Endothelial cell of umbilical vein (primary cell): ENCODE measurements at regions not wholly inside any gene's neighbourhood (a gene's known extent, or its start where the extent isn't known, plus 50 kb on each side); places are given as distances from the start of the nearest gene placed in this dataset.

ENCODE experiments used
- BruUV-seq: library from RNA; stranded (reverse); fragments of 400-500 nt; replicated peaks from 2 replicates; lab custom pipeline; 2021; lab: Mats Ljungman, UMichigan
- CTCF ChIA-PET: fragments of 300-600, 350-600 bp; sonication (Branson Sonifier 250); formaldehyde crosslinking; loops from one replicate; lab custom pipeline; 2021; ENCODE audit warnings: antibody characterized with exemption, inconsistent platforms; lab: Charles Lee
- POLR2A ChIA-PET: fragments of 300-600, 350-600 bp; sonication (Branson Sonifier 250); formaldehyde crosslinking; loops from one replicate; lab custom pipeline; 2021; ENCODE audit warnings: antibody characterized with exemption, inconsistent platforms; lab: Charles Lee
- DNase-seq: peaks from one replicate; pipeline ENCODE4 v3.0.0-alpha.2; 2011; ENCODE audit warnings: low read depth, low spot score
- FAIRE-seq: peaks from 2 replicates; lab custom pipeline; 2011; peaks lifted over from hg19 to GRCh38; lab: Jason Lieb, UNC
- H2AFZ ChIP-seq: 2 replicates; pipeline ENCODE4 v1.6.0; 2012; ENCODE audit warnings: low read depth, low read length, control low read depth, inconsistent platforms
- H3K27ac ChIP-seq: 2 replicates; pipeline ENCODE4 v1.5.1; 2011; ENCODE audit warnings: low read depth, mild to moderate bottlenecking, control low read depth, low read length, moderate library complexity; ENCODE audit not compliant: insufficient read depth
- H3K27me3 ChIP-seq, 2 experiments: 2 replicates each; pipeline versions ENCODE4 v1.6.0 to v1.6.1; 2011; ENCODE audit warnings: low read length in 2 of 2, mixed read lengths in 1 of 2; ENCODE audit not compliant: control insufficient read depth in 2 of 2, insufficient read depth in 2 of 2
- H3K36me3 ChIP-seq, 2 experiments: 2 replicates in 1 of 2; 3 replicates in 1 of 2; pipeline ENCODE4 v1.5.1; 2011; ENCODE audit warnings: low read length in 2 of 2, mild to moderate bottlenecking in 1 of 2, moderate library complexity in 1 of 2; ENCODE audit not compliant: control insufficient read depth in 2 of 2, insufficient read depth in 2 of 2; ENCODE audit errors: extremely low read depth in 1 of 2
- H3K4me1 ChIP-seq: 3 replicates; pipeline ENCODE4 v1.5.1; 2011; ENCODE audit warnings: mild to moderate bottlenecking, low read length; ENCODE audit not compliant: control insufficient read depth, insufficient read depth; ENCODE audit errors: extremely low read depth
- H3K4me2 ChIP-seq: 2 replicates; pipeline ENCODE4 v1.6.1; 2011; ENCODE audit warnings: low read length, control low read depth, mixed read lengths; ENCODE audit not compliant: insufficient read depth
- H3K4me3 ChIP-seq, 3 experiments: fragments of 200-600 bp in 1 of 3; sonication (generic), shearing (Covaris generic) in 1 of 3; replicated peaks in 1 of 3; 2 replicates each; pipeline ENCODE4 v1.5.1; 2011 to 2016; ENCODE audit warnings: control low read depth in 3 of 3, low read length in 3 of 3, mild to moderate bottlenecking in 2 of 3, inconsistent platforms in 1 of 3, low read depth in 1 of 3, moderate library complexity in 1 of 3; ENCODE audit not compliant: insufficient read depth in 1 of 3
- H3K79me2 ChIP-seq: 2 replicates; pipeline ENCODE4 v1.6.0; 2012; ENCODE audit warnings: low read length, inconsistent platforms; ENCODE audit not compliant: control insufficient read depth, insufficient read depth
- H3K9ac ChIP-seq: replicated peaks from 2 replicates; pipeline ENCODE3; 2011; ENCODE audit warnings: low read length, control low read depth; ENCODE audit not compliant: insufficient read depth; ENCODE audit errors: extremely low read depth
- H3K9me1 ChIP-seq: replicated peaks from 3 replicates; pipeline ENCODE4 v1.6.0; 2011; ENCODE audit warnings: mild to moderate bottlenecking, low read length; ENCODE audit not compliant: control insufficient read depth, insufficient read depth; ENCODE audit errors: extremely low read depth
- H3K9me3 ChIP-seq: replicated peaks from 2 replicates; pipeline ENCODE4 v1.5.1; 2012; ENCODE audit warnings: low read length, inconsistent platforms; ENCODE audit not compliant: control insufficient read depth, insufficient read depth
- H4K20me1 ChIP-seq: replicated peaks from 2 replicates; pipeline ENCODE3; 2011; ENCODE audit warnings: mild to moderate bottlenecking, low read length; ENCODE audit not compliant: control insufficient read depth, insufficient read depth; ENCODE audit errors: extremely low read depth
- EZH2 ChIP-seq: IDR thresholded peaks from 2 replicates; pipeline ENCODE4 v1.6.1; 2012; ENCODE audit warnings: borderline replicate concordance, low read depth, mild to moderate bottlenecking, moderate library complexity, low read length, inconsistent platforms; ENCODE audit not compliant: severe bottlenecking
- JUN ChIP-seq: IDR thresholded peaks from 2 replicates; pipeline ENCODE4 v1.6.1; 2011; ENCODE audit warnings: borderline replicate concordance, low read depth; ENCODE audit not compliant: insufficient read length, insufficient read depth
- MYC ChIP-seq: IDR thresholded peaks from one replicate; pipeline ENCODE4 v1.6.1; 2011; ENCODE audit warnings: mild to moderate bottlenecking, low read depth, low read length
- POLR2A ChIP-seq: IDR thresholded peaks from 2 replicates; pipeline ENCODE4 v1.6.1; 2012; ENCODE audit warnings: low read depth, mild to moderate bottlenecking, control low read depth, low read length
- POLR2AphosphoS5 ChIP-seq: IDR thresholded peaks from 2 replicates; pipeline ENCODE4 v1.6.1; 2012; ENCODE audit warnings: low read depth, mild to moderate bottlenecking, control low read depth, low read length, moderate library complexity; ENCODE audit not compliant: insufficient read depth
- dilution Hi-C: fragments of 300-500 bp; cut with MboI; formaldehyde crosslinking; loops from one replicate; pipeline ENCODE4 v1.15.0; 2019; ENCODE audit warnings: low sequenced_read_pairs; ENCODE audit not compliant: extremely low pct_ligation_motif_present
- intact Hi-C: fragments of 100-400 bp; cut with micrococcal nuclease; formaldehyde crosslinking; loops from one replicate; pipeline ENCODE4 v1.10.0; 2022
- TF ChIP-seq, protein P1 (sequence below), 2 donors: IDR thresholded peaks; 1 replicate in 1 of 2; 2 replicates in 1 of 2; pipeline ENCODE4 v1.5.1; 2011; ENCODE audit warnings: low read length in 2 of 2, mild to moderate bottlenecking in 2 of 2, moderate library complexity in 2 of 2, control low read depth in 1 of 2, inconsistent platforms in 1 of 2, low read depth in 1 of 2; ENCODE audit not compliant: insufficient read depth in 1 of 2; ENCODE audit errors: extremely low read depth in 1 of 2

DNA sequence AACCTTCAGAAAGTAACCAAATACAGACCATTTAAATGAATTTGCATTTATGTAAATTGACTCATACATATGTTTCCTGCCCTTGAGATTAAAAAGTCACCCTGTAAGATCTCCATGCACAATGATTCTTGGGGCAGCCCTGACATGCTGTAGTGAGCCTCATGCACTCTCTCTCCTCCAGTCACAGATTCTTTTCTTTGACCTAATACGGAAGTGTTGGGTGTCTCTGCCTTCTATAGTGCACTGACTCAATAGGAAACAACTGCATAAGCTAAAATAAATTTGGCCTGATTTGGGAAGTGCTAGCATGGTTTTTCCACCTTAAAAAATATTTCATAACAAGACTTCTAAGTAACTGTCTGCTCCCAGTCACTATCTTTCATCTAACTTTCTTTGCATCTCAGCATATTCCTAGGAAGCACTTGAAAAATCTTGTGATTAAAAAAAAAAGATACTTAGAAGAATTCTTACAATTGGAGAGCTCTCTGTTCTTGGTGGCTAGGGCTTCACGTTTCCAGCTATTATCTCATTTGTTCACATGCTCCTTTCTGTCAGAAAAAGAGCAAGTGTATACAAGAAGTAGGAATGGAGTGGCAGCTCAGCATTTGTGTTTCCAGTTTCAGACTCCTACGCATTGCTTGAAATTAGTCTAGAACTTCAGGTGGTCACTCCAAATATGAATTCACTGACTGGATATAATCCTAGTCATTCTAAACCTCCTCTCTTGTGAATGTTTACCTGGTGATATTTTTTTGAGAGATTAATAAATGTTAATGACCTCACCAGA lies 207.9 kb upstream of the COL8A1 start:
- dilution Hi-C loops, result no loop called here
- FAIRE-seq, result no peak
- H3K4me3 ChIP-seq, result no peak overlapping the region
- H3K79me2 ChIP-seq, result no peaks in the 10 kb centered on the region
- no peaks in the 10 kb centered on the region for H3K36me3 ChIP-seq
- H3K4me2 ChIP-seq, result no peak overlapping the region
- no peaks in the 10 kb centered on the region for H3K9me1 ChIP-seq
- no peaks in the 10 kb centered on the region for H3K27me3 ChIP-seq
- H3K9ac ChIP-seq, result no peak overlapping the region
- peaks cover 3% of the 10 kb centered on the region for H3K4me1 ChIP-seq
- no peaks in the 10 kb centered on the region for H4K20me1 ChIP-seq
- H3K27ac ChIP-seq, result no peak overlapping the region
- POLR2A ChIA-PET, result no interaction called here
- DNase-seq, result peak; percentile 74
- peak; percentile 19 for TF ChIP-seq JUN
- no peak for TF ChIP-seq POLR2A
- BruUV-seq, result no TSS peak
- intact Hi-C loops, result no loop called here
- CTCF ChIA-PET, result interaction anchor here (1.2 kb wide), 2 partner anchors 11 to 22 kb away, joined by 3 to 4 read pairs; no protein-coding TSS in a partner anchor
- H2AFZ ChIP-seq, result peak overlapping the region; percentile 17
- no peaks in the 10 kb centered on the region for H3K9me3 ChIP-seq

DNA sequence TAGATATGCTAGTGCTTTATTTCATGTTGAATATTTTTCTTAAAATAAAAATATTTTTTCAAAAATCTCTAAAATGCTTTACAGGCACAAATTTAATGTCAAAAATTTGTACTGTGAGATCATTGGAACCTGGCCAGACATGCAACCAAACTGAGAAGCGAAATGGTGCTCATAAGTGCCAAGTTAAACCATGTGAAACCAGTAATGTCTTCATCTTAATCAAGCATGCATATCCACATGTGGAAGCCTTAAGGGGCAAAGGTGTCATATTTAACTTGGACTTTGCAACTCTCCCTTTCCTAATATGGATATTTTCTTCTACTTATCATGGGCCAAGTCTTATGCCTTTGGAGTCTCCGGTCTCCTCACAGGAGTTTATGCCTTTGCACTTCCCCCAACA lies 208.9 kb upstream of the COL8A1 start:
- H3K9me1 ChIP-seq, result no peaks in the 10 kb centered on the region
- BruUV-seq, result no TSS peak
- ChIA-PET POLR2A (no interaction called here), CTCF (no interaction called here)
- no peak overlapping the region for H3K9ac ChIP-seq
- TF ChIP-seq JUN, result no peak
- no peak for TF ChIP-seq EZH2
- TF ChIP-seq, protein P1, sequence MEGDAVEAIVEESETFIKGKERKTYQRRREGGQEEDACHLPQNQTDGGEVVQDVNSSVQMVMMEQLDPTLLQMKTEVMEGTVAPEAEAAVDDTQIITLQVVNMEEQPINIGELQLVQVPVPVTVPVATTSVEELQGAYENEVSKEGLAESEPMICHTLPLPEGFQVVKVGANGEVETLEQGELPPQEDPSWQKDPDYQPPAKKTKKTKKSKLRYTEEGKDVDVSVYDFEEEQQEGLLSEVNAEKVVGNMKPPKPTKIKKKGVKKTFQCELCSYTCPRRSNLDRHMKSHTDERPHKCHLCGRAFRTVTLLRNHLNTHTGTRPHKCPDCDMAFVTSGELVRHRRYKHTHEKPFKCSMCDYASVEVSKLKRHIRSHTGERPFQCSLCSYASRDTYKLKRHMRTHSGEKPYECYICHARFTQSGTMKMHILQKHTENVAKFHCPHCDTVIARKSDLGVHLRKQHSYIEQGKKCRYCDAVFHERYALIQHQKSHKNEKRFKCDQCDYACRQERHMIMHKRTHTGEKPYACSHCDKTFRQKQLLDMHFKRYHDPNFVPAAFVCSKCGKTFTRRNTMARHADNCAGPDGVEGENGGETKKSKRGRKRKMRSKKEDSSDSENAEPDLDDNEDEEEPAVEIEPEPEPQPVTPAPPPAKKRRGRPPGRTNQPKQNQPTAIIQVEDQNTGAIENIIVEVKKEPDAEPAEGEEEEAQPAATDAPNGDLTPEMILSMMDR (IDR thresholded peaks at IDR 0.05; ENCODE audit: extremely low read depth in 1 of 2, insufficient read depth in 1 of 2, low read depth in 1 of 2, low read length in 2 of 2), result no peak
- no peak for TF ChIP-seq POLR2AphosphoS5
- no peak for TF ChIP-seq MYC
- no peak for TF ChIP-seq POLR2A
- FAIRE-seq, result no peak
- H3K79me2 ChIP-seq, result no peaks in the 10 kb centered on the region
- H2AFZ ChIP-seq, result no peak overlapping the region
- H3K4me2 ChIP-seq, result no peak overlapping the region
- H3K4me3 ChIP-seq, result no peak overlapping the region
- H4K20me1 ChIP-seq, result no peaks in the 10 kb centered on the region
- no peak overlapping the region for H3K27ac ChIP-seq
- no peaks in the 10 kb centered on the region for H3K9me3 ChIP-seq
- dilution Hi-C loops (no loop called here), intact Hi-C loops (no loop called here)
- H3K4me1 ChIP-seq, result peaks cover 3% of the 10 kb centered on the region
- no peaks in the 10 kb centered on the region for H3K27me3 ChIP-seq
- no peaks in the 10 kb centered on the region for H3K36me3 ChIP-seq
- DNase-seq, result no peak
